IMR-90 (cell line): ENCODE measurements at regions not wholly inside any gene's neighbourhood (a gene's known extent, or its start where the extent isn't known, plus 50 kb on each side); places are given as distances from the start of the nearest gene placed in this dataset.

Experiments
- POLR2A ChIP-seq: IDR thresholded peaks from 2 replicates; pipeline ENCODE4 v1.6.1; 2012; ENCODE audit warnings: mild to moderate bottlenecking, low read depth, low read length
- TF ChIP-seq, protein P1 (sequence below): conservative IDR thresholded peaks from 2 replicates; pipeline ENCODE4 v1.5.1; 2012; ENCODE audit warnings: mild to moderate bottlenecking, low read depth, low read length, improper control_type of control experiment

DNA sequence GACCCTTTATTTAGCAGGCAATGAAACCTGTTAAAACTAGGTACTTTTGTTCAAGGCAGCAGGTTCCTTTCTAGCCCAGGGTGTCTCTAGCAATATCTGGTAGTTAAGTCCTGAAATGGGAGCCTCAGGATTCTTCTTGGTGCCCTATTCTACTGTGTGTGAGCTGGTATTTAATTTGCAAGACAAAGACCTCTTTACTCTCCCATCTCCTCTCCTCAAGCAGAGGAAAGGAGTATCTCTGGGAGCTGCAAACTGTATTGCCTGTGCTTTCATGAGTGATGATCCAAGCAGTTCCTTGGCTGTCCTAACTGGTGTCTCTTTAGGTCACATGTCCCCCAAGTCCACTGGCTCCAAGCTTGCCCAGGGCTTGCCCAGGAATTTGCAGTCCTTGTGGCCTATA is 188.2 kb downstream of the SI start:
- TF ChIP-seq, protein P1, sequence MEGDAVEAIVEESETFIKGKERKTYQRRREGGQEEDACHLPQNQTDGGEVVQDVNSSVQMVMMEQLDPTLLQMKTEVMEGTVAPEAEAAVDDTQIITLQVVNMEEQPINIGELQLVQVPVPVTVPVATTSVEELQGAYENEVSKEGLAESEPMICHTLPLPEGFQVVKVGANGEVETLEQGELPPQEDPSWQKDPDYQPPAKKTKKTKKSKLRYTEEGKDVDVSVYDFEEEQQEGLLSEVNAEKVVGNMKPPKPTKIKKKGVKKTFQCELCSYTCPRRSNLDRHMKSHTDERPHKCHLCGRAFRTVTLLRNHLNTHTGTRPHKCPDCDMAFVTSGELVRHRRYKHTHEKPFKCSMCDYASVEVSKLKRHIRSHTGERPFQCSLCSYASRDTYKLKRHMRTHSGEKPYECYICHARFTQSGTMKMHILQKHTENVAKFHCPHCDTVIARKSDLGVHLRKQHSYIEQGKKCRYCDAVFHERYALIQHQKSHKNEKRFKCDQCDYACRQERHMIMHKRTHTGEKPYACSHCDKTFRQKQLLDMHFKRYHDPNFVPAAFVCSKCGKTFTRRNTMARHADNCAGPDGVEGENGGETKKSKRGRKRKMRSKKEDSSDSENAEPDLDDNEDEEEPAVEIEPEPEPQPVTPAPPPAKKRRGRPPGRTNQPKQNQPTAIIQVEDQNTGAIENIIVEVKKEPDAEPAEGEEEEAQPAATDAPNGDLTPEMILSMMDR: no peak
- TF ChIP-seq POLR2A: no peak
